ENCODE measurements at regions not wholly inside any gene's neighbourhood (a gene's known extent, or its start where the extent isn't known, plus 50 kb on each side); places are given as distances from the start of the nearest gene placed in this dataset.

- no peaks in the 10 kb centered on the region for H3K36me3 ChIP-seq
- no peaks in the 10 kb centered on the region for H3K9me3 ChIP-seq
- no peak for DNase-seq
- no peak overlapping the region for H3K27ac ChIP-seq
- intact Hi-C loops (cut with DNase I): no loop called here
- H3K4me1 ChIP-seq (ENCODE audit: insufficient read depth): no peaks in the 10 kb centered on the region
- 12 to 48% (median 19%) methylated on average over 1 of the region's 1 CpG for WGBS, 3 donors
- TF ChIP-seq, protein P1, sequence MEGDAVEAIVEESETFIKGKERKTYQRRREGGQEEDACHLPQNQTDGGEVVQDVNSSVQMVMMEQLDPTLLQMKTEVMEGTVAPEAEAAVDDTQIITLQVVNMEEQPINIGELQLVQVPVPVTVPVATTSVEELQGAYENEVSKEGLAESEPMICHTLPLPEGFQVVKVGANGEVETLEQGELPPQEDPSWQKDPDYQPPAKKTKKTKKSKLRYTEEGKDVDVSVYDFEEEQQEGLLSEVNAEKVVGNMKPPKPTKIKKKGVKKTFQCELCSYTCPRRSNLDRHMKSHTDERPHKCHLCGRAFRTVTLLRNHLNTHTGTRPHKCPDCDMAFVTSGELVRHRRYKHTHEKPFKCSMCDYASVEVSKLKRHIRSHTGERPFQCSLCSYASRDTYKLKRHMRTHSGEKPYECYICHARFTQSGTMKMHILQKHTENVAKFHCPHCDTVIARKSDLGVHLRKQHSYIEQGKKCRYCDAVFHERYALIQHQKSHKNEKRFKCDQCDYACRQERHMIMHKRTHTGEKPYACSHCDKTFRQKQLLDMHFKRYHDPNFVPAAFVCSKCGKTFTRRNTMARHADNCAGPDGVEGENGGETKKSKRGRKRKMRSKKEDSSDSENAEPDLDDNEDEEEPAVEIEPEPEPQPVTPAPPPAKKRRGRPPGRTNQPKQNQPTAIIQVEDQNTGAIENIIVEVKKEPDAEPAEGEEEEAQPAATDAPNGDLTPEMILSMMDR (IDR thresholded peaks at IDR 0.05): no peak
- TF ChIP-seq EP300 (IDR thresholded peaks at IDR 0.05) (no peak), POLR2A (IDR thresholded peaks at IDR 0.05) (no peak)
- no peaks in the 10 kb centered on the region for H3K27me3 ChIP-seq
- no peak overlapping the region for H3K4me3 ChIP-seq
Measured at GRCh38 chr9:13388157-13388556, 108.7 kb upstream of the MPDZ start.

DNA sequence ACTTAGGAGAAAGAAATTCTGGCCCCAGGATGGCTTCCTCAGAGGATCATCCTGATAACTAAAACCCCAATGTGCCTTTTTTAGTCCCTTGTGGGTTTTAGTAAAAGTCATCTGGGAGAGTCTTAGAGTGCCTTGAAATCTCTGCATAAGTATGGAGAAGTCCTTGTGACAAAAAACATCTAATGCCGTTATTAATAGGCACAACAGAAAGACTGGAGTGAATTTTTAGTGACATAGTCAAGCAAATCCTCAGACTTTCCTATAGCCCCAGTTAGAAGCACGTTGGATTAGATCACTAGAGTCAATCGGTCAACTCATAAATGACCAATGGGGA, 108.2 kb upstream of the MPDZ start:
- H3K4me3 ChIP-seq: no peak overlapping the region
- TF ChIP-seq EP300 (IDR thresholded peaks at IDR 0.05): no peak
- TF ChIP-seq, protein P1 (IDR thresholded peaks at IDR 0.05): no peak
- no peak for TF ChIP-seq POLR2A (IDR thresholded peaks at IDR 0.05)
- DNase-seq: no peak
- H3K27me3 ChIP-seq: no peaks in the 10 kb centered on the region
- WGBS, 3 donors: 58 to 73% (median 61%) methylated on average over 3 of the region's 3 CpGs
- no peaks in the 10 kb centered on the region for H3K4me1 ChIP-seq (ENCODE audit: insufficient read depth)
- no peaks in the 10 kb centered on the region for H3K9me3 ChIP-seq
- no peak overlapping the region for H3K27ac ChIP-seq
- intact Hi-C loops (cut with DNase I): no loop called here
- no peaks in the 10 kb centered on the region for H3K36me3 ChIP-seq

GRCh38 chr9:13386935-13387733, 107.6 kb upstream of the MPDZ start:
- TF ChIP-seq EP300 (IDR thresholded peaks at IDR 0.05): no peak
- no peak for TF ChIP-seq POLR2A (IDR thresholded peaks at IDR 0.05)
- TF ChIP-seq, protein P1 (IDR thresholded peaks at IDR 0.05): no peak
- DNase-seq: no peak
- 35 to 41% (median 39%) methylated on average over 4 of the region's 4 CpGs for WGBS, 3 donors
- no peaks in the 10 kb centered on the region for H3K36me3 ChIP-seq
- no peaks in the 10 kb centered on the region for H3K9me3 ChIP-seq
- no peaks in the 10 kb centered on the region for H3K4me1 ChIP-seq (ENCODE audit: insufficient read depth)
- H3K4me3 ChIP-seq: no peak overlapping the region
- intact Hi-C loops (cut with DNase I): no loop called here
- H3K27ac ChIP-seq: no peak overlapping the region
- H3K27me3 ChIP-seq: no peaks in the 10 kb centered on the region

GRCh38 chr9:13386316-13386715, 106.8 kb upstream of the MPDZ start:
- intact Hi-C loops (cut with DNase I): no loop called here
- Histone ChIP-seq H3K4me1 (ENCODE audit: insufficient read depth) (no peaks in the 10 kb centered on the region), H3K36me3 (no peaks in the 10 kb centered on the region), H3K27ac (no peak overlapping the region), H3K4me3 (no peak overlapping the region), H3K9me3 (no peaks in the 10 kb centered on the region), H3K27me3 (no peaks in the 10 kb centered on the region)
- DNase-seq: no peak
- WGBS, 3 donors: 58 to 79% (median 64%) methylated on average over 2 of the region's 2 CpGs
- TF ChIP-seq EP300 (IDR thresholded peaks at IDR 0.05): no peak
- TF ChIP-seq, protein P1 (IDR thresholded peaks at IDR 0.05): no peak
